ENCODE measurements at regions not wholly inside any gene's neighbourhood (a gene's known extent, or its start where the extent isn't known, plus 50 kb on each side); places are given as distances from the start of the nearest gene placed in this dataset.

DNA sequence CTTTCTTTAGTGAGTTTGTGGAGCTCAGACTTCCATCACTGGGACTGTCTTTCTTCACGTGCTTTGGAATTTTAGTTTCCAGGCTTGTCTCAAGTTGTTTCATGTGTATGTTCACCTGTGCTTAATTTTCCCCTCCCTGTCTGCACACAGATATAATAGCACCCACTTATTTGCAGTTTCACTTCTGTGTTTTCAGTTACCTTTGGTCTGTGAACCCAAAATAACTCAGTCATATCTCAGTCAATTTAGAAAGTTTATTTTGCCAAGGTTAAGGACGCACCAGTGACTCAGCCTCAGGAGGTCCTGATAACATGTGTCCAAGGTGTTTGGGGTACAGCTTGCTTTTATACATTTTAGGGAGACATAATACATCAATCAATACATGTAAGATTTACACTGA lies 330.4 kb downstream of the ICE1 start:
- TF ChIP-seq, protein P1, sequence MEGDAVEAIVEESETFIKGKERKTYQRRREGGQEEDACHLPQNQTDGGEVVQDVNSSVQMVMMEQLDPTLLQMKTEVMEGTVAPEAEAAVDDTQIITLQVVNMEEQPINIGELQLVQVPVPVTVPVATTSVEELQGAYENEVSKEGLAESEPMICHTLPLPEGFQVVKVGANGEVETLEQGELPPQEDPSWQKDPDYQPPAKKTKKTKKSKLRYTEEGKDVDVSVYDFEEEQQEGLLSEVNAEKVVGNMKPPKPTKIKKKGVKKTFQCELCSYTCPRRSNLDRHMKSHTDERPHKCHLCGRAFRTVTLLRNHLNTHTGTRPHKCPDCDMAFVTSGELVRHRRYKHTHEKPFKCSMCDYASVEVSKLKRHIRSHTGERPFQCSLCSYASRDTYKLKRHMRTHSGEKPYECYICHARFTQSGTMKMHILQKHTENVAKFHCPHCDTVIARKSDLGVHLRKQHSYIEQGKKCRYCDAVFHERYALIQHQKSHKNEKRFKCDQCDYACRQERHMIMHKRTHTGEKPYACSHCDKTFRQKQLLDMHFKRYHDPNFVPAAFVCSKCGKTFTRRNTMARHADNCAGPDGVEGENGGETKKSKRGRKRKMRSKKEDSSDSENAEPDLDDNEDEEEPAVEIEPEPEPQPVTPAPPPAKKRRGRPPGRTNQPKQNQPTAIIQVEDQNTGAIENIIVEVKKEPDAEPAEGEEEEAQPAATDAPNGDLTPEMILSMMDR (IDR thresholded peaks at IDR 0.05; ENCODE audit: insufficient read depth, low read depth, low read length) = no peak
- no peak for TF ChIP-seq EZH2 (IDR thresholded peaks at IDR 0.05; ENCODE audit: insufficient read depth, low read length)
